Brain microvascular endothelial cell (primary cell): ENCODE measurements at regions not wholly inside any gene's neighbourhood (a gene's known extent, or its start where the extent isn't known, plus 50 kb on each side); places are given as distances from the start of the nearest gene placed in this dataset.
"Not testable (repeated sequence)": the region's sequence is repeated elsewhere in the genome, so short reads cannot be mapped to it uniquely, and the experiment has no call there.

Source experiments
- DNase-seq: peaks from one replicate; pipeline ENCODE4 v3.0.0-alpha.2; 2020
- H3K27ac ChIP-seq: fragments of 250-450 bp; sonication (Bioruptor Pico); 2 replicates; pipeline ENCODE4 v1.5.1; 2020; ENCODE audit warnings: mild to moderate bottlenecking, moderate library complexity
- H3K27me3 ChIP-seq: fragments of 250-450 bp; sonication (Bioruptor Pico); replicated peaks from 2 replicates; pipeline ENCODE4 v1.5.1; 2020; ENCODE audit warnings: mild to moderate bottlenecking
- H3K36me3 ChIP-seq: fragments of 250-450 bp; sonication (Bioruptor Pico); replicated peaks from 2 replicates; pipeline ENCODE4 v1.5.1; 2020; ENCODE audit warnings: mild to moderate bottlenecking
- H3K4me3 ChIP-seq: 2 replicates; pipeline ENCODE4 v1.5.1; 2011; ENCODE audit warnings: low read depth, mild to moderate bottlenecking, control low read depth, low read length, moderate library complexity
- in situ Hi-C: cut with HindIII; loops from 2 replicates; pipeline ENCODE4 v1.10.0; 2017; ENCODE audit warnings: low sequenced_read_pairs, low pct_ligation_motif_present

GRCh38 chr16:88229710-88230109 is 153.0 kb upstream of the ZNF469 start:
- H3K36me3 ChIP-seq, H3K27ac ChIP-seq, H3K27me3 ChIP-seq, in situ Hi-C loops, DNase-seq, H3K4me3 ChIP-seq: not testable (repeated sequence)

- H3K36me3 ChIP-seq, H3K27me3 ChIP-seq, in situ Hi-C loops, H3K27ac ChIP-seq, DNase-seq, H3K4me3 ChIP-seq: not testable (repeated sequence)
Observed at GRCh38 chr16:88230276-88230966, 152.3 kb upstream of the ZNF469 start.

GRCh38 chr16:88230967-88231615 is 151.7 kb upstream of the ZNF469 start:
- H3K4me3 ChIP-seq, H3K27ac ChIP-seq, H3K27me3 ChIP-seq, H3K36me3 ChIP-seq, in situ Hi-C loops, DNase-seq: not testable (repeated sequence)

GRCh38 chr16:88231839-88232238 is 150.9 kb upstream of the ZNF469 start:
- H3K4me3 ChIP-seq, H3K27me3 ChIP-seq, H3K27ac ChIP-seq, DNase-seq, H3K36me3 ChIP-seq, in situ Hi-C loops: not testable (repeated sequence)

- H3K36me3 ChIP-seq, H3K27me3 ChIP-seq, DNase-seq, H3K4me3 ChIP-seq, H3K27ac ChIP-seq, in situ Hi-C loops: not testable (repeated sequence)
Observed at GRCh38 chr16:88232401-88233258, 150.1 kb upstream of the ZNF469 start.

GRCh38 chr16:88233621-88234420 is 148.9 kb upstream of the ZNF469 start:
- in situ Hi-C loops, DNase-seq, H3K36me3 ChIP-seq, H3K4me3 ChIP-seq, H3K27me3 ChIP-seq: not testable (repeated sequence)
- H3K27ac ChIP-seq = peak overlapping the region; percentile 100

GRCh38 chr16:88234421-88235271 is 148.1 kb upstream of the ZNF469 start:
- H3K36me3 ChIP-seq, H3K27me3 ChIP-seq, H3K4me3 ChIP-seq, in situ Hi-C loops: not testable (repeated sequence)
- peak overlapping the region; percentile 100 for H3K27ac ChIP-seq
- DNase-seq = peak; percentile 80

GRCh38 chr16:88235691-88236090 is 147.1 kb upstream of the ZNF469 start:
- H3K36me3 ChIP-seq, H3K4me3 ChIP-seq, in situ Hi-C loops, DNase-seq, H3K27me3 ChIP-seq: not testable (repeated sequence)
- H3K27ac ChIP-seq = peak overlapping the region; percentile 100

GRCh38 chr16:88236229-88236628 is 146.5 kb upstream of the ZNF469 start:
- in situ Hi-C loops, H3K27me3 ChIP-seq, H3K4me3 ChIP-seq, H3K36me3 ChIP-seq: not testable (repeated sequence)
- H3K27ac ChIP-seq = peak overlapping the region; percentile 100
- DNase-seq = peak; percentile 62

GRCh38 chr16:88237314-88237713 is 145.4 kb upstream of the ZNF469 start:
- H3K27ac ChIP-seq, DNase-seq, H3K27me3 ChIP-seq, H3K4me3 ChIP-seq, H3K36me3 ChIP-seq, in situ Hi-C loops: not testable (repeated sequence)

GRCh38 chr16:88237761-88238415 is 144.9 kb upstream of the ZNF469 start:
- H3K36me3 ChIP-seq, H3K4me3 ChIP-seq, in situ Hi-C loops, H3K27me3 ChIP-seq, DNase-seq: not testable (repeated sequence)
- H3K27ac ChIP-seq = peak overlapping the region; percentile 92

- H3K4me3 ChIP-seq, H3K36me3 ChIP-seq, in situ Hi-C loops, H3K27me3 ChIP-seq: not testable (repeated sequence)
- peak overlapping the region; percentile 94 for H3K27ac ChIP-seq
- DNase-seq = peak; percentile 99
Observed at GRCh38 chr16:88238732-88239274, 144.0 kb upstream of the ZNF469 start.
